OCI-LY7 (cell line): ENCODE measurements at regions not wholly inside any gene's neighbourhood (a gene's known extent, or its start where the extent isn't known, plus 50 kb on each side); places are given as distances from the start of the nearest gene placed in this dataset.

Experiments
- CTCF ChIP-seq: fragments of 200-600 bp; sonication (generic); conservative IDR thresholded peaks from 2 replicates; pipeline ENCODE4 v1.5.1; 2014; ENCODE audit warnings: mild to moderate bottlenecking, antibody characterized with exemption, low read length, moderate library complexity, mixed read lengths
- EZH2phosphoT487 ChIP-seq: fragments of 200-600 bp; sonication (generic); IDR thresholded peaks from 2 replicates; pipeline ENCODE4 v1.6.1; 2018; ENCODE audit warnings: low read depth, borderline replicate concordance, mild to moderate bottlenecking, mixed run types, antibody characterized with exemption, low read length, moderate library complexity, mixed read lengths

GRCh38 chr2:142603759-142604158 lies 273.7 kb upstream of the KYNU start:
- TF ChIP-seq EZH2phosphoT487, result no peak
- TF ChIP-seq CTCF, result peak; percentile 66
